CD4-positive, alpha-beta T cell (primary cell): ENCODE measurements at regions not wholly inside any gene's neighbourhood (a gene's known extent, or its start where the extent isn't known, plus 50 kb on each side); places are given as distances from the start of the nearest gene placed in this dataset.

Source experiments
- ATAC-seq: fragments of 200-7000 bp; cut with Tn5 transposase; one replicate; pipeline ENCODE4 v1.10.0; 2022; ENCODE audit warnings: mild to moderate bottlenecking; ENCODE audit not compliant: poor library complexity
- CTCF ChIA-PET: fragments of 350-600 bp; sonication (Branson Sonifier 250); formaldehyde crosslinking; loops from one replicate; lab custom pipeline; 2021; ENCODE audit warnings: antibody characterized with exemption, inconsistent platforms; lab: Charles Lee
- POLR2A ChIA-PET: fragments of 350-600 bp; sonication (Branson Sonifier 250); formaldehyde crosslinking; loops from one replicate; lab custom pipeline; 2021; ENCODE audit warnings: antibody characterized with exemption, inconsistent platforms; lab: Charles Lee
- DNase-seq, 14 experiments: peaks; one replicate each; pipeline ENCODE4 v3.0.0-alpha.2; 2013 to 2020; ENCODE audit warnings: mixed read lengths in 2 of 14
- H3K27ac ChIP-seq, 2 donors: one replicate each; pipeline versions ENCODE4 v1.5.1 to v1.7.0; 2013; ENCODE audit warnings: low read length in 2 of 2, low read depth in 1 of 2, mild to moderate bottlenecking in 1 of 2
- H3K27me3 ChIP-seq, 2 experiments: 1 replicate in 1 of 2; 2 replicates in 1 of 2; pipeline versions ENCODE4 v1.6.1 to v1.7.0; 2013; ENCODE audit warnings: low read length in 2 of 2, control low read depth in 1 of 2, mild to moderate bottlenecking in 1 of 2, moderate library complexity in 1 of 2; ENCODE audit not compliant: insufficient read depth in 2 of 2, control insufficient read depth in 1 of 2
- H3K36me3 ChIP-seq: one replicate; pipeline ENCODE4 v1.6.1; 2013; ENCODE audit warnings: low read length, control low read depth; ENCODE audit not compliant: insufficient read depth
- H3K4me1 ChIP-seq: one replicate; pipeline ENCODE4 v1.6.1; 2013; ENCODE audit warnings: low read length, control low read depth; ENCODE audit not compliant: insufficient read depth
- H3K4me3 ChIP-seq: one replicate; pipeline ENCODE4 v1.5.1; 2013; ENCODE audit warnings: mild to moderate bottlenecking, low read length, moderate library complexity
- H3K9me3 ChIP-seq, 2 experiments: 1 replicate in 1 of 2; 2 replicates in 1 of 2; pipeline versions ENCODE4 v1.6.1 to v1.7.0; 2013; ENCODE audit warnings: low read length in 2 of 2, mild to moderate bottlenecking in 2 of 2, control low read depth in 1 of 2, moderate library complexity in 1 of 2; ENCODE audit not compliant: control insufficient read depth in 1 of 2, insufficient read depth in 1 of 2
- H3K27ac Mint-ChIP-seq: one replicate; pipeline ENCODE4 v1.8.0; 2020; ENCODE audit warnings: mixed read lengths
- H3K27me3 Mint-ChIP-seq: one replicate; pipeline ENCODE4 v1.8.0; 2021; ENCODE audit warnings: mixed read lengths
- H3K36me3 Mint-ChIP-seq: one replicate; pipeline ENCODE4 v1.8.0; 2021; ENCODE audit warnings: low read depth, mixed read lengths
- H3K4me1 Mint-ChIP-seq: one replicate; pipeline ENCODE4 v1.8.0; 2021; ENCODE audit warnings: low read depth, mixed read lengths
- H3K4me3 Mint-ChIP-seq: one replicate; pipeline ENCODE4 v1.8.0; 2020; ENCODE audit warnings: mild to moderate bottlenecking, mixed read lengths
- H3K9me3 Mint-ChIP-seq: one replicate; pipeline ENCODE4 v1.8.0; 2020; ENCODE audit warnings: mixed read lengths
- CTCF ChIP-seq: fragments of 200-600 bp; IDR thresholded peaks from one replicate; pipeline ENCODE4 v1.8.0; 2022; ENCODE audit warnings: antibody characterized with exemption, mild to moderate bottlenecking
- intact Hi-C, 2 experiments: fragments of 100-400 bp; cut with DNase I in 1 of 2; cut with micrococcal nuclease in 1 of 2; formaldehyde crosslinking; loops; one replicate each; pipeline versions ENCODE4 v1.15.1 to v1.9.0; 2023 to 2025; cut with DNase I, micrococcal nuclease

GRCh38 chr10:118840776-118841468 lies 86.2 kb upstream of the CACUL1 start:
- POLR2A ChIA-PET: no interaction called here
- Mint-ChIP-seq H3K27ac (no peak overlapping the region), H3K4me3 (no peak overlapping the region), H3K9me3 (no peaks in the 10 kb centered on the region), H3K27me3 (peaks cover 8% of the 10 kb centered on the region), H3K4me1 (no peaks in the 10 kb centered on the region), H3K36me3 (no peaks in the 10 kb centered on the region)
- intact Hi-C loops: no loop called here
- no peaks in the 10 kb centered on the region for H3K36me3 ChIP-seq
- H3K27ac ChIP-seq: no peak overlapping the region
- CTCF ChIA-PET: no interaction called here
- H3K9me3 ChIP-seq: peaks cover 0 to 3% of the 10 kb centered on the region in 2 experiments
- TF ChIP-seq CTCF: no peak
- no peak overlapping the region for H3K4me3 ChIP-seq
- ATAC-seq (no peak), DNase-seq (no peak)
- H3K27me3 ChIP-seq: no peaks in the 10 kb centered on the region
- peaks cover 2% of the 10 kb centered on the region for H3K4me1 ChIP-seq

GRCh38 chr10:118841881-118842605 lies 87.3 kb upstream of the CACUL1 start:
- ATAC-seq (no peak), DNase-seq (no peak)
- Histone ChIP-seq H3K4me3 (no peak overlapping the region), H3K9me3 (peaks cover 0 to 3% of the 10 kb centered on the region in 2 experiments), H3K27me3 (no peaks in the 10 kb centered on the region), H3K4me1 (peaks cover 2% of the 10 kb centered on the region), H3K27ac (no peak overlapping the region), H3K36me3 (no peaks in the 10 kb centered on the region)
- intact Hi-C loops: no loop called here
- Mint-ChIP-seq H3K36me3 (no peaks in the 10 kb centered on the region), H3K9me3 (no peaks in the 10 kb centered on the region), H3K4me1 (no peaks in the 10 kb centered on the region), H3K27ac (no peak overlapping the region), H3K4me3 (no peak overlapping the region), H3K27me3 (peaks cover 10% of the 10 kb centered on the region)
- ChIA-PET CTCF (no interaction called here), POLR2A (no interaction called here)
- TF ChIP-seq CTCF: no peak

- Mint-ChIP-seq H3K9me3 (no peaks in the 10 kb centered on the region), H3K27me3 (peaks cover 10% of the 10 kb centered on the region), H3K4me3 (no peak overlapping the region), H3K36me3 (no peaks in the 10 kb centered on the region), H3K4me1 (no peaks in the 10 kb centered on the region), H3K27ac (no peak overlapping the region)
- ChIA-PET CTCF (no interaction called here), POLR2A (no interaction called here)
- H3K36me3 ChIP-seq: no peaks in the 10 kb centered on the region
- DNase-seq: no peak
- H3K27me3 ChIP-seq: no peaks in the 10 kb centered on the region
- no peak for TF ChIP-seq CTCF
- H3K4me1 ChIP-seq: peaks cover 2% of the 10 kb centered on the region
- intact Hi-C loops: no loop called here
- H3K27ac ChIP-seq: no peak overlapping the region
- H3K4me3 ChIP-seq: no peak overlapping the region
- no peak for ATAC-seq
- peaks cover 0 to 3% of the 10 kb centered on the region in 2 experiments for H3K9me3 ChIP-seq
Observed at GRCh38 chr10:118842843-118843624, 88.3 kb upstream of the CACUL1 start.
